ENCODE measurements at regions not wholly inside any gene's neighbourhood (a gene's known extent, or its start where the extent isn't known, plus 50 kb on each side); places are given as distances from the start of the nearest gene placed in this dataset.
"Not testable (repeated sequence)": the region's sequence is repeated elsewhere in the genome, so short reads cannot be mapped to it uniquely, and the experiment has no call there.

DNA sequence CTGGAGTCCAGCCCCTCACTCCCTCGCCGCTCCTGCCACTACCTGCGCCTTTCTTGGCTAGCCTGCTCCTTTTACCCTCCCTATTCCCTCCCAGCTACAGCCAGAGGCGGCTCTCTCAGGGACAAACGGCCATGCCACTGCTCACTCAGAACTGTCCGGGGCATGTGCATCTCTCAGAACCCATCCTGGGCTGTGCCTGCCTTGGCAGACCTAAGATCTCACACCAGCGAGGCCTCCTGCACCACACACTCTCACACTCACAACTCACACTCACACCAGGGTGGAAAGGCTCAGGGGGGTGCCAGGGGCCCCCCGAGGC, 180.3 kb downstream of the TMEM121 start:
- H3K9me3 ChIP-seq; H3K4me3 ChIP-seq; H3K4me1 ChIP-seq; H3K36me3 ChIP-seq; H3K27me3 ChIP-seq; intact Hi-C loops (cut with DNase I); DNase-seq (ENCODE audit: extremely low spot score in 2 of 2); H3K27ac ChIP-seq: not testable (repeated sequence)

DNA sequence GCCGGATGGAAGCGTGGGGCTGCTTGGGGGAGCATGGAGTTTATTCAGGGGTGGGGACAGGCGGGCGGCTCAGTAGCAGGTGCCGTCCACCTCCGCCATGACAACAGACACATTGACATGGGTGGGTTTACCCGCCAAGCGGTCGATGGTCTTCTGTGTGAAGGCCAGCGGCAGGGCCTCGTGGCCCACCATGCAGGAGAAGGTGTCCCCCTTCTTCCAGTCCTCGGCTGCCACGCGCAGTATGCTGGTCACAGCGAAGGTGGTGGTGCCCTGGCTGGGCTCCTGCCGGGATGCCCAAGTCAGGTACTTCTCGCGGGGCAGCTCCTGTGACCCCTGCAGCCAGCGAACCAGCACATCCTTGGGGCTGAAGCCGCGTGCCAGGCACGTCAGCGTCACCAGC, 180.7 kb downstream of the TMEM121 start:
- H3K9me3 ChIP-seq; H3K27me3 ChIP-seq; H3K27ac ChIP-seq; H3K36me3 ChIP-seq; DNase-seq (ENCODE audit: extremely low spot score in 2 of 2); H3K4me3 ChIP-seq; H3K4me1 ChIP-seq; intact Hi-C loops (cut with DNase I): not testable (repeated sequence)

DNA sequence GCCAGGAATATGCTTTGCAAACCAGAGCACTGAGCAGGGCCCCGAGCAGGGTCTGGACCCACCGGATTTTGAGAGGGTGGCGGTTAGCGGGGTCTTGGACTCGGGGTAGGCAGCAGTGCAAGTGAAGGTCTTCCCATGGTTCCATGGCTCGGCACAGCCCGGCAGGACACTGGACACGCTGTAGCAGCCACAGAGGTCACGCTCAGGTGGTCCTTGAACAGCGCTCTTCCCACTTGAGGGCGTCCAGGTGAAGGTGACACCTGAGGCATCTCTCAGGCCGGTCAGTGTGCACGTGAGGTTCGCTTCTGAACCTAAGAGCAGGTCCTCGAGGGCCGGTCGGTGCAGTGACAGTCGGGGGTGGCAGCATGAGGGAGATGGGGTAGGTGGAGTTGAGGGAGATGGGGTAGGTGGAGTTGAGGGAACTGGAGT, 181.4 kb downstream of the TMEM121 start:
- H3K9me3 ChIP-seq; H3K4me1 ChIP-seq; H3K27ac ChIP-seq; H3K27me3 ChIP-seq; DNase-seq (ENCODE audit: extremely low spot score in 2 of 2); intact Hi-C loops (cut with DNase I); H3K4me3 ChIP-seq; H3K36me3 ChIP-seq: not testable (repeated sequence)

DNA sequence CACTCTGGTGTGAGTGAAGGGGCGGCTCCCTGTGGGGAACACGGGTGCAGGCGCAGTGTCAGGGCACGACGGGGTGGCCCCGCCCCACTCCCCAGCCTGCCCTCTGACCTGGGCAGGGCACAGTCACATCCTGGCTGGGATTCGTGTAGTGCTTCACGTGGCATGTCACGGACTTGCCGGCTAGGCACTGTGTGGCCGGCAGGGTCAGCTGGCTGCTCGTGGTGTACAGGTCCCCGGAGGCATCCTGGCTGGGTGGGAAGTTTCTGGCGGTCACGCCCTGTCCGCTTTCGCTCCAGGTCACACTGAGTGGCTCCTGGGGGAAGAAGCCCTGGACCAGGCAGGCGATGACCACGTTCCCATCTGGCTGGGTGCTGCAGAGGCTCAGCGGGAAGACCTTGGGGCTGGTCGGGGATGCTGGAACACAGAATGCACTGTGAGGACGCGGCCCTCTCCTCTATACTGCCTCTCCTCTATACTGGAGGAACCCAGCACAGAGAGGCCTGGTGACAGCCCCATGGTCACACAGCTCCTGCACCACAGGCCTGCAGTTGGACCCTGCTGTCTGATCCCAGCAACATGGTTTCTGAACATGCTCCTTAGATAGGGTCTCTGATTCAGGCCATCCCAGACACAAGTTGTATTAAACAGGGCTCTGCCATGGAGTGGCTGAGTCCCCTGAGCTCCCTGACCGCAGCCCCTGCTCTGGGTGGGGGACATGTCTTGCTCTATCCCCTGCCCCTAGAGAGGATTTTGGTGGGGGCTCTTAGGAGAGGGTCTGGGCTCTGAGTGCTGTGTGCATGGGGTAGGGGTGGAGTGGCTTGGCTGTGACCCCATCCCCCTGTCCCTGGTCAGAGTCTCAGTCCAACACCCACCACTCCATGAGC, 182.1 kb downstream of the TMEM121 start:
- H3K27ac ChIP-seq; DNase-seq (ENCODE audit: extremely low spot score in 2 of 2); intact Hi-C loops (cut with DNase I); H3K27me3 ChIP-seq; H3K4me1 ChIP-seq; H3K4me3 ChIP-seq; H3K36me3 ChIP-seq; H3K9me3 ChIP-seq: not testable (repeated sequence)

DNA sequence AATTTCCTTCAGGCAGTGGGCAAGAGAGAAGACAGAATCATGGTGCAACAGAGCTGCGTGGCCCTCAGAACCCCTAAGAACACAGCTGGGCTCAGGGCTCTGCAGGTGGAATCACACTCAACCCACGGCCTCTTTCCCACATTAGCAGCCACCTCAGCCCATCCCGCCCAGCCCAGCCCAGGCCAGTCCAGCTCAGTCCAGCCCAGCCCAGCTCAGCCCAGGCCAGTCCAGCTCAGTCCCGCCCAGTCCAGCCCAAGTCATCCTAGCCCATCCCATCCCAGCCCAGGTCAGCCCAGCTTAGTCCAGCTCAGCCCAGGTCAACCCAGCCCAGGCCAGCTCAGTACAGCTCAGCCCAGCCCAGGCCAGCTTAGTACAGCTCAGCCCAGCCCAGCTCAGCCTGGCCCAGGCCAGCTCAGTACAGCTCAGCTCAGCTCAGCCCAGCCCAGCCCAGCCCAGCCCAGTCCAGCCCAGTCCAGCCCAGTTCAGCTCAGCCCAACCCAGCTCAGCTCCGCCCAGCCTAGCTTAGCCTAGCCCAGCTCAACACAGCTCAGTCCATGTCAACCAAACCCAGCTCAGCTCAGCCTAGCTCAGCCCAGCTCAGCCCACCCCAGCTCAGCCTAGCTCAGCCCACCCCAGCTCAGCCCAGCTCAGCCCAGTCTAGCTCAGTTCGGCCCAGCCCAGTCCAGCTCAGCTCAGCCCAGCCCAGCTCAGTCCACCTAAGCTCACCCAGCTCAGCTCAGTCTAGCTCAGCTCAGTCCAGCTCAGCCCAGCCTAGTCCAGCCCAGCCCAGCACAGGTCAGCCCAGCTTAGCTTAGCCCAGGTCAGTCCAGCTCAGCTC, 183.1 kb downstream of the TMEM121 start:
- Histone ChIP-seq H3K36me3 (no peaks in the 10 kb centered on the region), H3K4me3 (no peak overlapping the region), H3K27me3 (no peaks in the 10 kb centered on the region), H3K9me3 (no peaks in the 10 kb centered on the region), H3K4me1 (no peaks in the 10 kb centered on the region), H3K27ac (no peak overlapping the region)
- TF ChIP-seq POLR2A (IDR thresholded peaks at IDR 0.05) = no peak
- TF ChIP-seq, protein P1, sequence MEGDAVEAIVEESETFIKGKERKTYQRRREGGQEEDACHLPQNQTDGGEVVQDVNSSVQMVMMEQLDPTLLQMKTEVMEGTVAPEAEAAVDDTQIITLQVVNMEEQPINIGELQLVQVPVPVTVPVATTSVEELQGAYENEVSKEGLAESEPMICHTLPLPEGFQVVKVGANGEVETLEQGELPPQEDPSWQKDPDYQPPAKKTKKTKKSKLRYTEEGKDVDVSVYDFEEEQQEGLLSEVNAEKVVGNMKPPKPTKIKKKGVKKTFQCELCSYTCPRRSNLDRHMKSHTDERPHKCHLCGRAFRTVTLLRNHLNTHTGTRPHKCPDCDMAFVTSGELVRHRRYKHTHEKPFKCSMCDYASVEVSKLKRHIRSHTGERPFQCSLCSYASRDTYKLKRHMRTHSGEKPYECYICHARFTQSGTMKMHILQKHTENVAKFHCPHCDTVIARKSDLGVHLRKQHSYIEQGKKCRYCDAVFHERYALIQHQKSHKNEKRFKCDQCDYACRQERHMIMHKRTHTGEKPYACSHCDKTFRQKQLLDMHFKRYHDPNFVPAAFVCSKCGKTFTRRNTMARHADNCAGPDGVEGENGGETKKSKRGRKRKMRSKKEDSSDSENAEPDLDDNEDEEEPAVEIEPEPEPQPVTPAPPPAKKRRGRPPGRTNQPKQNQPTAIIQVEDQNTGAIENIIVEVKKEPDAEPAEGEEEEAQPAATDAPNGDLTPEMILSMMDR (IDR thresholded peaks at IDR 0.05) = no peak
- TF ChIP-seq POLR2AphosphoS5 (IDR thresholded peaks at IDR 0.05; ENCODE audit: insufficient read depth in 1 of 2, low read depth in 1 of 2) = no peak
- intact Hi-C loops (cut with DNase I) = no loop called here
- DNase-seq (ENCODE audit: extremely low spot score in 2 of 2) = no peak

DNA sequence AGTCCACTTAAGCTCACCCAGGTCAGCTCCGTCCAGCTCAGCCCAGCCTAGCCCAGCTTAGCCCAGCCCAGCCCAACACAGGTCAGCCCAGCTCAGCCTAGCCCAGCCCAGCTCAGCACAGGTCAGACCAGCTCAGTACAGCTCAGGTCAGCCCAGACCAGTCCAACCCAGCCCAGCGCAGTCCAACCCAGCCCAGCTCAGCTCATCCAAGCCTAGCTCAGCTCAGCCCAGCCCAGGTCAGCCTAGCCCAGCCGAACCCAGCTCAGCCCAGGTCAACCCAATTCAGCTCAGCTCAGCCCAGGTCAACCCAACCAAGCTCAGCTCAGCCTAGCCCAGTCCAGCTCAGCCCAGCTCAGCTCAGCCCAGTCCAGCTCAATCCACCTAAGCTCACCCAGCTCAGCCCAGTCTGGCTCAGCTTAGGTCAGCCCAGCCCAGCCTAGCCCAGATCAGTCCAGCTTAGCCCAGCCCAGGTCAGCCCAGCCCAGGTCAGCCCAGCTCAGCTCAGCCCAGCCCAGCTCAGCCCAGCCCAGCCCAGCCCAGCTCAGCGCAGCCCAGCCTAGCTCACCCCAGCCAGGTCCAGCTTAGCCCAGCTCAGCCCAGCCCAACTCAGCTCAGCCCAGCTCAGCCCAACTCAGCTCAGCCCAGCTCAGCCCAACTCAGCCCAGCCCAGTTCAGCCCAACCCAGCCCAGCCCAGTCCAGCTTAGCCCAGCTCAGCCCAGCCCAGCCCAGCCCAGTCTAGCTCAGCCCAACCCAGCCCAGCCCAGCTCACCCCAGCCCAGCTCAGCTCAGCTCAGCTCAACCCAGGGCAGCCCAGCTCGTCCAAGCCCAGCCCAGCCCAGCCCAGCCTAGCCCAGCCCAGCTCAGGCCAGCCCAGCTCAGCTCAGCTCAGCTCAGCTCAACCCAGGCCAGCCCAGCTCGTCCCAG, 184.0 kb downstream of the TMEM121 start:
- no peak for DNase-seq (ENCODE audit: extremely low spot score in 2 of 2)
- Histone ChIP-seq H3K27ac (no peak overlapping the region), H3K9me3 (no peaks in the 10 kb centered on the region), H3K27me3 (no peaks in the 10 kb centered on the region), H3K4me3 (no peak overlapping the region), H3K36me3 (no peaks in the 10 kb centered on the region), H3K4me1 (no peaks in the 10 kb centered on the region)
- intact Hi-C loops (cut with DNase I) = no loop called here
- TF ChIP-seq, protein P1 (IDR thresholded peaks at IDR 0.05) = no peak
- TF ChIP-seq POLR2AphosphoS5 (IDR thresholded peaks at IDR 0.05; ENCODE audit: insufficient read depth in 1 of 2, low read depth in 1 of 2) = no peak
- TF ChIP-seq POLR2A (IDR thresholded peaks at IDR 0.05) = no peak
